ENCODE measurements at regions not wholly inside any gene's neighbourhood (a gene's known extent, or its start where the extent isn't known, plus 50 kb on each side); places are given as distances from the start of the nearest gene placed in this dataset.

DNA sequence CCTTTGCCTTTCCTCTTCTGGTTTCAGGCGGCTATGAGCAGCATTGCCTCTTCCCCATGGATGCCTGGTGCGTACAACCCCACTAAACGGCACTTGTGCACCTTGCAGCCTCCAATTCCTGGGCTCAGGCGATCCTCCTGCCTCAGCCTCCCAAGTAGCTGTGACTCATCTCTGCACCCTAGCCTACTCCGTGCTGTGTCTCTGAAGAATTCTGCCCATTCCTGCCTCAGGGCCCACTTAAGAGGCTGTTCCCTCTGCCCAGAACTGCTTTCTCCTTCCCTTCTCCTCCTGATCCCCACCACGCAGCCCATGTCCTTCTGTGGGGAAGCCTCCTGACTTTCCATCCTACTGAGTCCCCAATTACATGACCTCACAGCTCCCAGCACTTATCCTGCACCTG, 142.2 kb upstream of the ZNF507 start:
- TF ChIP-seq, protein P1, sequence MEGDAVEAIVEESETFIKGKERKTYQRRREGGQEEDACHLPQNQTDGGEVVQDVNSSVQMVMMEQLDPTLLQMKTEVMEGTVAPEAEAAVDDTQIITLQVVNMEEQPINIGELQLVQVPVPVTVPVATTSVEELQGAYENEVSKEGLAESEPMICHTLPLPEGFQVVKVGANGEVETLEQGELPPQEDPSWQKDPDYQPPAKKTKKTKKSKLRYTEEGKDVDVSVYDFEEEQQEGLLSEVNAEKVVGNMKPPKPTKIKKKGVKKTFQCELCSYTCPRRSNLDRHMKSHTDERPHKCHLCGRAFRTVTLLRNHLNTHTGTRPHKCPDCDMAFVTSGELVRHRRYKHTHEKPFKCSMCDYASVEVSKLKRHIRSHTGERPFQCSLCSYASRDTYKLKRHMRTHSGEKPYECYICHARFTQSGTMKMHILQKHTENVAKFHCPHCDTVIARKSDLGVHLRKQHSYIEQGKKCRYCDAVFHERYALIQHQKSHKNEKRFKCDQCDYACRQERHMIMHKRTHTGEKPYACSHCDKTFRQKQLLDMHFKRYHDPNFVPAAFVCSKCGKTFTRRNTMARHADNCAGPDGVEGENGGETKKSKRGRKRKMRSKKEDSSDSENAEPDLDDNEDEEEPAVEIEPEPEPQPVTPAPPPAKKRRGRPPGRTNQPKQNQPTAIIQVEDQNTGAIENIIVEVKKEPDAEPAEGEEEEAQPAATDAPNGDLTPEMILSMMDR (IDR thresholded peaks at IDR 0.05; ENCODE audit: low read depth, low read length) = no peak
- no peak for TF ChIP-seq EZH2phosphoT487 (IDR thresholded peaks at IDR 0.05; ENCODE audit: low read depth)

All from OCI-LY3 (cell line).